ENCODE measurements at regions not wholly inside any gene's neighbourhood (a gene's known extent, or its start where the extent isn't known, plus 50 kb on each side); places are given as distances from the start of the nearest gene placed in this dataset.

DNA sequence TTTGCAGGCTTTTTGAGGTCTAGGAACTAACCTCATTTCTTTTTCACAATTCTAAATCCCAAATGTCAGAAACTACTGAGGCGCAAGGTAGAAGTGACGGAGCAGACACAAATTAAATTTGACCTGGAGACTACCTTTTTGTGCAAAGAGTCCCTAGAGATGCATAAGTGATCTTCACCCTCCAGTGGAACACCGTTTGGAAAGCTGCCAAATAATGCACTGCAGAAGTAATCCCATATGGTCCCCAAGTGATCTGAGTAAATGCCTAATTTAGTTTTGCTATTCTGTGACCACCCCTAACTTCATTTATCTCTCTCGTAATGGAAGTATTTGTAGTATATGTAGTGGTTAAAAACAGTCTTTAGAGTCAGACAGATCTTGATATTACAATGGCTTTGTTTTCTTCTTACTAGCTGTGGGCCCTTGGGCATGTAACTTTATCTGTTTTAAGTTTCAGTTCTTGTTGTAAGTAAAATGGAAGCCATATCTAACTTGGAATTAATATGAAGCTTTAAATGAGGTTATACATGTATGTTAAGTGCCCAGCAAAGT is 70.4 kb upstream of the IPO9 start:
- Histone ChIP-seq H3K4me3 (ENCODE audit: extremely low read depth in 1 of 4, insufficient read depth in 2 of 4, low read depth in 3 of 4, low read length in 4 of 4) (no peak overlapping the region), H2BK15ac (ENCODE audit: low read length) (no peak overlapping the region), H3K4me2 (ENCODE audit: insufficient read depth in 1 of 2, low read depth in 2 of 2, low read length in 2 of 2) (no peak overlapping the region), H4K91ac (replicated peaks; ENCODE audit: insufficient read length, low read length) (no peak overlapping the region), H4K5ac (ENCODE audit: insufficient read length, low read depth, low read length) (no peak overlapping the region), H2BK5ac (ENCODE audit: low read depth, low read length) (no peak overlapping the region), H3K56ac (replicated peaks; ENCODE audit: insufficient read length, low read depth, low read length) (no peak overlapping the region), H3K27me3 (replicated peaks in 1 of 4; ENCODE audit: control insufficient read depth in 3 of 4, extremely low read depth in 1 of 4, insufficient read depth in 3 of 4, low read length in 3 of 4) (no peaks in the 10 kb centered on the region), H2AFZ (ENCODE audit: low read length) (no peak overlapping the region), H2BK12ac (ENCODE audit: low read depth, low read length) (no peak overlapping the region), H2AK5ac (ENCODE audit: low read depth, low read length) (no peak overlapping the region), H3K79me1 (ENCODE audit: low read depth, low read length) (peaks cover 5% of the 10 kb centered on the region; the same call in 1 of the 2 replicates), H3K18ac (ENCODE audit: extremely low read depth, low read length) (no peak overlapping the region), H3K9me3 (ENCODE audit: insufficient read depth in 2 of 2, low read depth in 1 of 2, low read length in 1 of 2) (no peaks in the 10 kb centered on the region), H2BK120ac (replicated peaks; ENCODE audit: low read depth, low read length) (no peak overlapping the region), H4K20me1 (replicated peaks in 1 of 2; ENCODE audit: control insufficient read depth in 1 of 2, insufficient read depth in 2 of 2, low read length in 2 of 2) (peaks cover 0 to 3% of the 10 kb centered on the region in 2 experiments), H3K79me2 (ENCODE audit: control insufficient read depth in 1 of 2, insufficient read depth in 2 of 2, low read length in 2 of 2) (peaks cover 0 to 46% of the 10 kb centered on the region in 2 experiments; a peak in 3 of 4 replicates), H3K9ac (replicated peaks in 1 of 4; ENCODE audit: extremely low read depth in 1 of 4, low read depth in 3 of 4, low read length in 3 of 4) (no peak overlapping the region), H3K23me2 (ENCODE audit: low read depth, low read length) (no peaks in the 10 kb centered on the region), H3K14ac (ENCODE audit: insufficient read length) (no peak overlapping the region), H2BK20ac (ENCODE audit: low read length) (no peak overlapping the region), H3K4ac (replicated peaks; ENCODE audit: insufficient read length, low read depth, low read length) (no peak overlapping the region), H3K4me1 (replicated peaks in 1 of 4; ENCODE audit: control insufficient read depth in 3 of 4, insufficient read depth in 4 of 4, low read length in 3 of 4) (peaks cover 2 to 15% (median 9%) of the 10 kb centered on the region in 4 experiments; a peak in 5 of 7 replicates), H4K8ac (ENCODE audit: extremely low read depth, insufficient read depth, low read length) (no peak overlapping the region), H3K36me3 (ENCODE audit: control insufficient read depth in 2 of 4, insufficient read depth in 4 of 4, low read length in 3 of 4) (no peaks in the 10 kb centered on the region), H3K23ac (ENCODE audit: insufficient read length) (no peak overlapping the region), H3K27ac (ENCODE audit: low read depth, low read length) (no peak overlapping the region)
- ChIA-PET POLR2A (ENCODE audit: partially characterized antibody) (interaction anchor here (0.6 to 2.1 kb wide), 2 partner anchors 10 to 19 kb away, joined by 3 to 7 read pairs; no protein-coding TSS in a partner anchor), CTCF (ENCODE audit: partially characterized antibody) (interaction anchor here (0.7 to 4.6 kb wide), 10 partner anchors 8 to 253 kb away, joined by 3 to 21 read pairs (median 3); no protein-coding TSS in a partner anchor)
- DNase-seq (ENCODE audit: low read depth in 1 of 2, low spot score in 2 of 2) (no peak), FAIRE-seq (no peak)
- WGBS, 2 experiments (ENCODE audit: extremely low coverage in 1 of 2, insufficient coverage in 1 of 2, insufficient read length in 1 of 2, insufficient replicate concordance in 2 of 2, low coverage in 1 of 2, low lambda C conversion rate in 2 of 2, missing lambda C conversion rate in 1 of 2): 93% methylated on average over 4 of the region's 4 CpGs; no CpG with 5 or more reads in 1 of the 2 experiments
- TF ChIP-seq CREB1 (IDR thresholded peaks at IDR 0.05): no peak

All from H1 (cell line).